PC-3 (cell line): ENCODE measurements at regions not wholly inside any gene's neighbourhood (a gene's known extent, or its start where the extent isn't known, plus 50 kb on each side); places are given as distances from the start of the nearest gene placed in this dataset.

Source experiments
- ATAC-seq: fragments of 200-7000 bp; cut with Tn5 transposase; 2 replicates; pipeline ENCODE4 v1.9.1; 2020; ENCODE audit warnings: mild to moderate bottlenecking, moderate library complexity
- BruUV-seq: library from RNA; stranded (reverse); fragments of 400-500 nt; replicated peaks from 2 replicates; lab custom pipeline; 2021; lab: Mats Ljungman, UMichigan
- CTCF ChIA-PET: fragments of 300-600 bp; sonication (Branson Sonifier 250); formaldehyde crosslinking; loops from one replicate; lab custom pipeline; 2022; ENCODE audit warnings: antibody characterized with exemption; lab: Charles Lee
- POLR2A ChIA-PET: fragments of 300-600 bp; sonication (Branson Sonifier 250); formaldehyde crosslinking; loops from one replicate; lab custom pipeline; 2022; ENCODE audit warnings: antibody characterized with exemption; ENCODE audit not compliant: unreplicated experiment; lab: Charles Lee
- DNase-seq: peaks from one replicate; pipeline ENCODE4 v3.0.0-alpha.2; 2015
- H2AFZ ChIP-seq: fragments of 300-600 bp; sonication (generic); 2 replicates; pipeline ENCODE4 v1.6.0; 2016; ENCODE audit warnings: antibody characterized with exemption, low read length
- H3F3A ChIP-seq: fragments of 300-600 bp; sonication (generic); one replicate; pipeline ENCODE4 v1.6.0; 2017; ENCODE audit warnings: antibody characterized with exemption, low read length, control low read depth, mild to moderate bottlenecking; ENCODE audit not compliant: unreplicated experiment
- H3K27ac ChIP-seq: fragments of 300-600 bp; sonication (generic); 2 replicates; pipeline ENCODE4 v1.5.1; 2016; ENCODE audit warnings: mild to moderate bottlenecking, low read length
- H3K27me3 ChIP-seq: fragments of 300-600 bp; sonication (generic); 2 replicates; pipeline ENCODE4 v1.6.1; 2016; ENCODE audit warnings: low read length, mixed read lengths
- H3K36me3 ChIP-seq: fragments of 300-600 bp; sonication (generic); 2 replicates; pipeline ENCODE4 v1.6.1; 2016; ENCODE audit warnings: low read depth, mixed run types, low read length, mixed read lengths
- H3K4me1 ChIP-seq: fragments of 300-600 bp; sonication (generic); 2 replicates; pipeline ENCODE4 v1.5.1; 2016; ENCODE audit warnings: low read length; ENCODE audit not compliant: insufficient read depth
- H3K4me2 ChIP-seq: fragments of 300-600 bp; sonication (generic); 2 replicates; pipeline ENCODE4 v1.6.0; 2016; ENCODE audit warnings: low read length
- H3K4me3 ChIP-seq: fragments of 300-600 bp; sonication (generic); 2 replicates; pipeline ENCODE4 v1.5.1; 2016; ENCODE audit warnings: mild to moderate bottlenecking, low read length, mixed read lengths
- H3K79me2 ChIP-seq: fragments of 300-600 bp; sonication (generic); 2 replicates; pipeline ENCODE4 v1.6.1; 2017; ENCODE audit warnings: low read length, mixed read lengths
- H3K9ac ChIP-seq: fragments of 300-600 bp; sonication (generic); 2 replicates; pipeline ENCODE4 v1.6.0; 2016; ENCODE audit warnings: mild to moderate bottlenecking, low read length
- H3K9me2 ChIP-seq: fragments of 300-600 bp; sonication (generic); replicated peaks from 2 replicates; pipeline ENCODE4 v1.6.1; 2016; ENCODE audit warnings: mixed run types, low read length, mixed read lengths
- H3K9me3 ChIP-seq: fragments of 300-600 bp; sonication (generic); 2 replicates; pipeline ENCODE4 v1.6.1; 2016; ENCODE audit warnings: low read length, mixed read lengths
- H4K20me1 ChIP-seq: fragments of 300-600 bp; sonication (generic); 2 replicates; pipeline ENCODE4 v1.6.1; 2016; ENCODE audit warnings: low read length, mixed read lengths
- CTCF ChIP-seq: fragments of 300-600 bp; sonication (generic); conservative IDR thresholded peaks from 2 replicates; pipeline ENCODE4 v1.5.1; 2017; ENCODE audit warnings: antibody characterized with exemption, low read depth, mild to moderate bottlenecking, low read length
- EZH2 ChIP-seq: fragments of 300-600 bp; sonication (generic); IDR thresholded peaks from one replicate; pipeline ENCODE4 v1.6.1; 2017; ENCODE audit warnings: antibody characterized with exemption, mild to moderate bottlenecking, low read length; ENCODE audit not compliant: unreplicated experiment
- EZH2phosphoT487 ChIP-seq: fragments of 300-600 bp; sonication (generic); IDR thresholded peaks from 2 replicates; pipeline ENCODE4 v1.6.1; 2018; ENCODE audit warnings: mild to moderate bottlenecking, antibody characterized with exemption, low read length, borderline replicate concordance
- intact Hi-C: fragments of 100-400 bp; cut with micrococcal nuclease; formaldehyde crosslinking; loops from 2 replicates; pipeline ENCODE4 v1.9.0; 2023

GRCh38 chr22:26887456-26887855 is 230.1 kb downstream of the MIAT start:
- H3K27ac ChIP-seq, result no peak overlapping the region
- intact Hi-C loops, result no loop called here
- H3K4me3 ChIP-seq, result no peak overlapping the region
- CTCF ChIA-PET, result no interaction called here
- no TSS peak for BruUV-seq
- no peak overlapping the region for H3K9ac ChIP-seq
- H3K4me2 ChIP-seq, result no peak overlapping the region
- no peak for DNase-seq
- no peak overlapping the region for H2AFZ ChIP-seq
- no peaks in the 10 kb centered on the region for H4K20me1 ChIP-seq
- no peaks in the 10 kb centered on the region for H3K9me3 ChIP-seq
- POLR2A ChIA-PET, result no interaction called here
- peaks cover 54% of the 10 kb centered on the region for H3K27me3 ChIP-seq
- no peaks in the 10 kb centered on the region for H3K4me1 ChIP-seq
- no peaks in the 10 kb centered on the region for H3F3A ChIP-seq
- ATAC-seq, result no peak
- no peak for TF ChIP-seq EZH2phosphoT487
- no peak for TF ChIP-seq CTCF
- no peak for TF ChIP-seq EZH2
- no peaks in the 10 kb centered on the region for H3K9me2 ChIP-seq
- H3K79me2 ChIP-seq, result no peaks in the 10 kb centered on the region
- H3K36me3 ChIP-seq, result no peaks in the 10 kb centered on the region

GRCh38 chr22:26887916-26888315 is 230.5 kb downstream of the MIAT start:
- Histone ChIP-seq H3K4me3 (no peak overlapping the region), H4K20me1 (no peaks in the 10 kb centered on the region), H3K9me2 (no peaks in the 10 kb centered on the region), H3K79me2 (no peaks in the 10 kb centered on the region), H3K4me1 (no peaks in the 10 kb centered on the region), H2AFZ (no peak overlapping the region), H3K27ac (no peak overlapping the region), H3K36me3 (no peaks in the 10 kb centered on the region), H3K4me2 (no peak overlapping the region), H3K9me3 (no peaks in the 10 kb centered on the region), H3K27me3 (peaks cover 49% of the 10 kb centered on the region), H3F3A (no peaks in the 10 kb centered on the region), H3K9ac (no peak overlapping the region)
- CTCF ChIA-PET, result no interaction called here
- TF ChIP-seq CTCF (no peak), EZH2 (no peak), EZH2phosphoT487 (no peak)
- no peak for DNase-seq
- POLR2A ChIA-PET, result no interaction called here
- ATAC-seq, result no peak
- BruUV-seq, result no TSS peak
- intact Hi-C loops, result no loop called here

- CTCF ChIA-PET, result no interaction called here
- no peaks in the 10 kb centered on the region for H3K9me3 ChIP-seq
Measured at GRCh38 chr22:26888887-26889286, 231.5 kb downstream of the MIAT start.

More at GRCh38 chr22:26888887-26889286, 231.5 kb downstream of the MIAT start:
- H3K9me2 ChIP-seq, result no peaks in the 10 kb centered on the region
- no peaks in the 10 kb centered on the region for H3F3A ChIP-seq
- no peaks in the 10 kb centered on the region for H3K79me2 ChIP-seq
- H3K9ac ChIP-seq, result no peak overlapping the region
- H3K27ac ChIP-seq, result no peak overlapping the region
- H3K4me3 ChIP-seq, result no peak overlapping the region
- intact Hi-C loops, result no loop called here
- TF ChIP-seq CTCF (no peak), EZH2phosphoT487 (no peak), EZH2 (no peak)
- no peaks in the 10 kb centered on the region for H3K36me3 ChIP-seq
- POLR2A ChIA-PET, result no interaction called here
- H3K4me2 ChIP-seq, result no peak overlapping the region
- ATAC-seq (no peak), DNase-seq (no peak)
- H2AFZ ChIP-seq, result no peak overlapping the region
- BruUV-seq, result no TSS peak
- H4K20me1 ChIP-seq, result no peaks in the 10 kb centered on the region
- no peaks in the 10 kb centered on the region for H3K4me1 ChIP-seq
- peaks cover 40% of the 10 kb centered on the region for H3K27me3 ChIP-seq
